Upper lobe of left lung (tissue), 6 donors: ENCODE measurements at regions not wholly inside any gene's neighbourhood (a gene's known extent, or its start where the extent isn't known, plus 50 kb on each side); places are given as distances from the start of the nearest gene placed in this dataset.

Experiments used
- ATAC-seq, 2 donors: fragments of 200-7000 bp; cut with Tn5 transposase; one replicate each; pipeline ENCODE4 v1.9.1; 2022; ENCODE audit warnings: mild to moderate bottlenecking in 2 of 2, moderate library complexity in 2 of 2; ENCODE audit not compliant: low FRiP score in 2 of 2
- DNase-seq, 2 donors: peaks; one replicate each; pipeline ENCODE4 v3.0.0-alpha.2; 2019 to 2020
- H3K27ac ChIP-seq, 4 donors: fragments of 200-600 bp; sonication (generic); one replicate each; pipeline ENCODE4 v1.5.1; 2016 to 2019
- H3K27me3 ChIP-seq, 4 donors: fragments of 200-600 bp; sonication (generic); one replicate each; pipeline ENCODE4 v1.5.1; 2017 to 2019
- H3K36me3 ChIP-seq, 4 donors: fragments of 200-600 bp; sonication (generic); one replicate each; pipeline ENCODE4 v1.5.1; 2016 to 2019
- H3K4me1 ChIP-seq, 4 donors: fragments of 200-600 bp; sonication (generic); one replicate each; pipeline ENCODE4 v1.5.1; 2018 to 2019
- H3K4me3 ChIP-seq, 4 donors: fragments of 200-600 bp; sonication (generic); one replicate each; pipeline ENCODE4 v1.5.1; 2017 to 2019; ENCODE audit warnings: mild to moderate bottlenecking in 2 of 4, moderate library complexity in 1 of 4
- H3K9me3 ChIP-seq, 4 donors: fragments of 200-600 bp; sonication (generic); one replicate each; pipeline ENCODE4 v1.5.1; 2018 to 2019
- EP300 ChIP-seq, 4 donors: sonication (generic); formaldehyde crosslinking; IDR thresholded peaks; one replicate each; pipeline ENCODE4 v1.5.1; 2017; ENCODE audit warnings: antibody characterized with exemption in 4 of 4, control low read depth in 2 of 4
- POLR2A ChIP-seq, 4 donors: fragments of 450-650 bp; IDR thresholded peaks; one replicate each; pipeline ENCODE4 v1.5.1; 2016 to 2017; ENCODE audit warnings: antibody characterized with exemption in 4 of 4, mild to moderate bottlenecking in 2 of 4
- POLR2AphosphoS5 ChIP-seq, 2 donors: sonication (generic); formaldehyde crosslinking; IDR thresholded peaks; one replicate each; pipeline ENCODE4 v1.5.1; 2017; ENCODE audit warnings: antibody characterized with exemption in 2 of 2
- WGBS, 2 donors: methylation state at CpG; one replicate each; pipeline ENCODE4 v1.1.5; 2017 to 2018; 5-methylcytosine and 5-hydroxymethylcytosine counted together
- TF ChIP-seq, protein P1 (sequence below), 6 experiments: fragments of 450-650 bp in 4 of 6; fragments of 200-600 bp in 2 of 6; sonication (generic) in 2 of 6; IDR thresholded peaks; one replicate each; pipeline ENCODE4 v1.5.1; 2016 to 2019; ENCODE audit warnings: antibody characterized with exemption in 6 of 6
- donor health status: DM: no; HTN: no; CAD: no; lungs with moderate emphysema.
- donor health status: DM: no; HTN: yes; CAD: no; lungs with severe emphysema.

- DNase-seq (no peak), ATAC-seq (no peak)
- H3K27me3 ChIP-seq: no peaks in the 10 kb centered on the region
- WGBS, 2 donors: 90 to 94% methylated on average over 1 of the region's 1 CpG
- H3K27ac ChIP-seq: no peak overlapping the region
- TF ChIP-seq POLR2AphosphoS5 (IDR thresholded peaks at IDR 0.05) (no peak), EP300 (IDR thresholded peaks at IDR 0.05) (no peak), POLR2A (IDR thresholded peaks at IDR 0.05) (no peak)
- TF ChIP-seq, protein P1, sequence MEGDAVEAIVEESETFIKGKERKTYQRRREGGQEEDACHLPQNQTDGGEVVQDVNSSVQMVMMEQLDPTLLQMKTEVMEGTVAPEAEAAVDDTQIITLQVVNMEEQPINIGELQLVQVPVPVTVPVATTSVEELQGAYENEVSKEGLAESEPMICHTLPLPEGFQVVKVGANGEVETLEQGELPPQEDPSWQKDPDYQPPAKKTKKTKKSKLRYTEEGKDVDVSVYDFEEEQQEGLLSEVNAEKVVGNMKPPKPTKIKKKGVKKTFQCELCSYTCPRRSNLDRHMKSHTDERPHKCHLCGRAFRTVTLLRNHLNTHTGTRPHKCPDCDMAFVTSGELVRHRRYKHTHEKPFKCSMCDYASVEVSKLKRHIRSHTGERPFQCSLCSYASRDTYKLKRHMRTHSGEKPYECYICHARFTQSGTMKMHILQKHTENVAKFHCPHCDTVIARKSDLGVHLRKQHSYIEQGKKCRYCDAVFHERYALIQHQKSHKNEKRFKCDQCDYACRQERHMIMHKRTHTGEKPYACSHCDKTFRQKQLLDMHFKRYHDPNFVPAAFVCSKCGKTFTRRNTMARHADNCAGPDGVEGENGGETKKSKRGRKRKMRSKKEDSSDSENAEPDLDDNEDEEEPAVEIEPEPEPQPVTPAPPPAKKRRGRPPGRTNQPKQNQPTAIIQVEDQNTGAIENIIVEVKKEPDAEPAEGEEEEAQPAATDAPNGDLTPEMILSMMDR (IDR thresholded peaks at IDR 0.05): no peak
- no peaks in the 10 kb centered on the region for H3K4me1 ChIP-seq
- no peaks in the 10 kb centered on the region for H3K36me3 ChIP-seq
- H3K4me3 ChIP-seq: no peak overlapping the region
- H3K9me3 ChIP-seq: peaks cover 0 to 9% (median 8%) of the 10 kb centered on the region in 4 donors
Measured at GRCh38 chr14:98792171-98792570, 479.8 kb downstream of the BCL11B start.

DNA sequence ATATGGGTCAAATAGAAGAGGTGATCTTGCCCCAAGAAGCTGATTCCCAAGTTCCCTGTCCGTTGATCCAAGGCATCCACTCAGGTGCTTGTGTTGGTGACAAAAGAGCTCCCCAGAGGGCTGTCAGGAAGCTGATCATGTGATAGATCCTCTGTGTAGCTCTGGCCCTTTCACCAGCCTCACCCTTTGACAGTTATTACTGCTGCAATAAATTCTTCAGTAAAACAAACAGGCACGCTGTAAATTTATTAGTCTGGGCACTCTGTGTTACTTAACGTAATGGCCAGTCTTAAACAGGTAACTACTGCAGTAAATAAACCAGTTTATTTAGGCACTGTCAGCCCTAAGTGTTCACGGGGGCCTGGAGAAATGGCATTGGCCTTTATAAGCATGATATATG, 473.9 kb downstream of the BCL11B start:
- H3K27ac ChIP-seq: no peak overlapping the region
- no peaks in the 10 kb centered on the region for H3K36me3 ChIP-seq
- no peaks in the 10 kb centered on the region for H3K4me1 ChIP-seq
- no peak overlapping the region for H3K4me3 ChIP-seq
- TF ChIP-seq, protein P1 (IDR thresholded peaks at IDR 0.05): no peak
- TF ChIP-seq EP300 (IDR thresholded peaks at IDR 0.05): no peak
- no peak for TF ChIP-seq POLR2AphosphoS5 (IDR thresholded peaks at IDR 0.05)
- no peak for TF ChIP-seq POLR2A (IDR thresholded peaks at IDR 0.05)
- ATAC-seq (no peak), DNase-seq (no peak)
- WGBS, 2 donors: 52 to 57% methylated on average over 4 of the region's 4 CpGs
- no peaks in the 10 kb centered on the region for H3K27me3 ChIP-seq
- H3K9me3 ChIP-seq: peaks cover 0 to 9% (median 8%) of the 10 kb centered on the region in 4 donors

- DNase-seq (no peak), ATAC-seq (no peak)
- H3K4me3 ChIP-seq: no peak overlapping the region
- WGBS, 2 donors: 55 to 62% methylated on average over 4 of the region's 4 CpGs
- H3K27me3 ChIP-seq: no peaks in the 10 kb centered on the region
- TF ChIP-seq, protein P1 (IDR thresholded peaks at IDR 0.05): no peak
- TF ChIP-seq EP300 (IDR thresholded peaks at IDR 0.05) (no peak), POLR2AphosphoS5 (IDR thresholded peaks at IDR 0.05) (no peak), POLR2A (IDR thresholded peaks at IDR 0.05) (no peak)
- no peak overlapping the region for H3K27ac ChIP-seq
- H3K9me3 ChIP-seq: peaks cover 0 to under 1% (median 0%) of the 10 kb centered on the region in 4 donors
- H3K36me3 ChIP-seq: no peaks in the 10 kb centered on the region
- no peaks in the 10 kb centered on the region for H3K4me1 ChIP-seq
Measured at GRCh38 chr14:98799891-98800290, 472.1 kb downstream of the BCL11B start.

- no peak overlapping the region for H3K27ac ChIP-seq
- peak in 1 of 2 donors; percentile 38 for DNase-seq
- no peak for ATAC-seq
- no peaks in the 10 kb centered on the region for H3K27me3 ChIP-seq
- TF ChIP-seq EP300 (IDR thresholded peaks at IDR 0.05) (no peak), POLR2AphosphoS5 (IDR thresholded peaks at IDR 0.05) (no peak), POLR2A (IDR thresholded peaks at IDR 0.05) (no peak)
- TF ChIP-seq, protein P1 (IDR thresholded peaks at IDR 0.05): no peak
- H3K9me3 ChIP-seq: no peaks in the 10 kb centered on the region
- no peak overlapping the region for H3K4me3 ChIP-seq
- WGBS, 2 donors: 83 to 84% methylated on average over 7 to 9 of the region's 9 CpGs
- H3K36me3 ChIP-seq: no peaks in the 10 kb centered on the region
- no peaks in the 10 kb centered on the region for H3K4me1 ChIP-seq
Measured at GRCh38 chr14:98802044-98802443, 470.0 kb downstream of the BCL11B start.

DNA sequence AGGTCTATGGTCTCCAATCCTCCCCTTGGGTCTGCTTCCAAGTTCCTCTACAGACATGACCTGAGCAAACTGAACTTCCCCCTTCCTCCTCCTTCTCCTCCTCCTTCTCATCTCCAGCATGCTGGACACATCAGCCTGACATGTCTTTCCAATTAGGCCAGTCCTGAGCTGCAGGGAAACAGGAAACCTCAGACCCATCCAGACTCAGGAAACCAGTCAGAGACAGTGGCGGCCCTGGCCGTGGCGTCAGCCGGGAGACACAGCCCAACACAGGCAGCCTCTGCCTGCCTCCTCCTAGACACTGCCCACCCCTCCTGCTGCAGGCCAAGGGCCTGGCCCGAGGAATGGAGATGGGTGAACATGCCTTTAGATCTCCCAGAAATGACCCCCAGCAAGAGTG, 468.8 kb downstream of the BCL11B start:
- ATAC-seq: no peak
- 50 to 54% methylated on average over 4 to 5 of the region's 5 CpGs for WGBS, 2 donors
- Histone ChIP-seq H3K36me3 (no peaks in the 10 kb centered on the region), H3K4me1 (no peaks in the 10 kb centered on the region), H3K9me3 (no peaks in the 10 kb centered on the region), H3K27ac (no peak overlapping the region), H3K4me3 (no peak overlapping the region), H3K27me3 (no peaks in the 10 kb centered on the region)
- peak in 1 of 2 donors; percentile 33 for DNase-seq
- no peak for TF ChIP-seq EP300 (IDR thresholded peaks at IDR 0.05)
- no peak for TF ChIP-seq POLR2AphosphoS5 (IDR thresholded peaks at IDR 0.05)
- TF ChIP-seq, protein P1 (IDR thresholded peaks at IDR 0.05): no peak
- TF ChIP-seq POLR2A (IDR thresholded peaks at IDR 0.05): no peak
